Endothelial cell of umbilical vein (primary cell): ENCODE measurements at regions not wholly inside any gene's neighbourhood (a gene's known extent, or its start where the extent isn't known, plus 50 kb on each side); places are given as distances from the start of the nearest gene placed in this dataset.

ENCODE experiments used
- CTCF ChIP-seq, 2 donors: IDR thresholded peaks; 1 replicate in 1 of 2; 2 replicates in 1 of 2; pipeline ENCODE4 v1.5.1; 2011; ENCODE audit warnings: low read length in 2 of 2, mild to moderate bottlenecking in 2 of 2, moderate library complexity in 2 of 2, control low read depth in 1 of 2, inconsistent platforms in 1 of 2, low read depth in 1 of 2; ENCODE audit not compliant: insufficient read depth in 1 of 2; ENCODE audit errors: extremely low read depth in 1 of 2
- EZH2 ChIP-seq: IDR thresholded peaks from 2 replicates; pipeline ENCODE4 v1.6.1; 2012; ENCODE audit warnings: borderline replicate concordance, low read depth, mild to moderate bottlenecking, moderate library complexity, low read length, inconsistent platforms; ENCODE audit not compliant: severe bottlenecking
- FOS ChIP-seq: IDR thresholded peaks from 2 replicates; pipeline ENCODE4 v1.6.1; 2011; ENCODE audit warnings: mild to moderate bottlenecking, low read length, moderate library complexity, borderline replicate concordance; ENCODE audit not compliant: insufficient read depth
- GATA2 ChIP-seq: IDR thresholded peaks from 2 replicates; pipeline ENCODE4 v1.7.0; 2011; ENCODE audit warnings: low read depth, mild to moderate bottlenecking, moderate library complexity, mixed read lengths, low read length; ENCODE audit not compliant: insufficient read length, insufficient read depth
- MAX ChIP-seq: IDR thresholded peaks from 2 replicates; pipeline ENCODE4 v1.6.1; 2011; ENCODE audit not compliant: insufficient read depth, insufficient read length
- MYC ChIP-seq: IDR thresholded peaks from one replicate; pipeline ENCODE4 v1.6.1; 2011; ENCODE audit warnings: mild to moderate bottlenecking, low read depth, low read length
- POLR2A ChIP-seq: IDR thresholded peaks from 2 replicates; pipeline ENCODE4 v1.6.1; 2012; ENCODE audit warnings: low read depth, mild to moderate bottlenecking, control low read depth, low read length
- POLR2AphosphoS5 ChIP-seq: IDR thresholded peaks from 2 replicates; pipeline ENCODE4 v1.6.1; 2012; ENCODE audit warnings: low read depth, mild to moderate bottlenecking, control low read depth, low read length, moderate library complexity; ENCODE audit not compliant: insufficient read depth

GRCh38 chr7:41103331-41103730 is 599.6 kb downstream of the INHBA start:
- TF ChIP-seq MAX (no peak), CTCF (IDR thresholded peaks at IDR 0.05; ENCODE audit: extremely low read depth in 1 of 2, insufficient read depth in 1 of 2, low read depth in 1 of 2, low read length in 2 of 2) (no peak), EZH2 (no peak), POLR2A (no peak), GATA2 (no peak), POLR2AphosphoS5 (no peak), MYC (no peak), FOS (no peak)
